ENCODE measurements at regions not wholly inside any gene's neighbourhood (a gene's known extent, or its start where the extent isn't known, plus 50 kb on each side); places are given as distances from the start of the nearest gene placed in this dataset.

DNA sequence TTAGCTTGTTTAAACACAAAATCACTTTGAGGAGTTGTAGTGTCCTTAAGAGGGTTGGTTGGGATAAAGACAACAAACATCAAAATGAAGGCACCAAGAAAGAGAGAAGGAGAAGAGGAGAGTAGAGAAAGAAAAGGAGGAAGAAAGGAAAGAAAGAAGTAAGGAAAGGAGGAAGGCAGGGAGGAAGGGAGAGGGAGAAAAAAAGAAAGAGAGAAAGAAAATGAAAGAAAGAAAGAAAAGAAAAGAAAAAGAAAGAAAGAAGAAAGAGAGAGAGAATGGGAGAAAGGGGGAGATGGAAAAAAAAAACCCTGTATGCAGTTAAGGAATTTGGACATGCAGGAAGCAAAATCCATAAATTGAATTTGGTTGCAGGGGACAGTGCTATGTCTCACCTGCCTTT is 635.4 kb upstream of the FZD8 start:
- H3K4me3 ChIP-seq (ENCODE audit: low read depth in 1 of 5, low read length in 5 of 5): no peak overlapping the region
- H3K36me3 ChIP-seq (ENCODE audit: control insufficient read depth in 5 of 5, insufficient read depth in 5 of 5, low read length in 5 of 5): no peaks in the 10 kb centered on the region
- no peak overlapping the region for H3K9ac ChIP-seq (ENCODE audit: low read length in 5 of 5)
- H3K9me3 ChIP-seq (ENCODE audit: control insufficient read depth in 5 of 5, low read length in 5 of 5): peaks cover 0 to 2% (median 0%) of the 10 kb centered on the region in 5 donors
- H3K27ac ChIP-seq (ENCODE audit: low read depth, low read length): no peak overlapping the region
- no peaks in the 10 kb centered on the region for H3K27me3 ChIP-seq (ENCODE audit: control insufficient read depth in 5 of 5, insufficient read depth in 4 of 5, low read length in 5 of 5)
- H3K4me1 ChIP-seq (ENCODE audit: control insufficient read depth in 5 of 5, insufficient read depth in 5 of 5, low read length in 5 of 5): no peaks in the 10 kb centered on the region

- Histone ChIP-seq H3K36me3 (ENCODE audit: control insufficient read depth in 5 of 5, insufficient read depth in 5 of 5, low read length in 5 of 5) (no peaks in the 10 kb centered on the region), H3K4me1 (ENCODE audit: control insufficient read depth in 5 of 5, insufficient read depth in 5 of 5, low read length in 5 of 5) (no peaks in the 10 kb centered on the region), H3K27ac (ENCODE audit: low read depth, low read length) (no peak overlapping the region), H3K4me3 (ENCODE audit: low read depth in 1 of 5, low read length in 5 of 5) (no peak overlapping the region), H3K9ac (ENCODE audit: low read length in 5 of 5) (no peak overlapping the region), H3K27me3 (ENCODE audit: control insufficient read depth in 5 of 5, insufficient read depth in 4 of 5, low read length in 5 of 5) (no peaks in the 10 kb centered on the region), H3K9me3 (ENCODE audit: control insufficient read depth in 5 of 5, low read length in 5 of 5) (no peaks in the 10 kb centered on the region)
Observed at GRCh38 chr10:36271627-36272340, 629.7 kb upstream of the FZD8 start.

DNA sequence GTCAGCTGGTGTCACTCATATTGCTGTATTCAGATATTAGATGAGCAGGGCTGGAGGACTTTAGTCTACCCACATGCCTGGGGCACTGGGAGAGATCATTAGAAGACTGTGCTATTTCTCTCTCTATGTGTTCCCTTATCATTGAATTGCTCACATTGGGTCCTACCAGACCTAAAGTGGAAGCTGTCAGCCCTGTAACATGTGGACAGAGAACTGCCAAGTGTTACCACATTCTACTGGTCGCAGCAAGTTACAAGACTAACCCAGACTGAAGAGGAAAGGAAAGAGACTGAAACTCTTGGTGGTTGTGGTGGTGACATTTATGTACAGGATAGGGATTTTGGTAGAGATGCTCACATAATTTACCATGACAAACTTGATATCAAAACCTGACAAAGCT is 627.1 kb upstream of the FZD8 start:
- Histone ChIP-seq H3K27me3 (ENCODE audit: control insufficient read depth in 5 of 5, insufficient read depth in 4 of 5, low read length in 5 of 5) (no peaks in the 10 kb centered on the region), H3K36me3 (ENCODE audit: control insufficient read depth in 5 of 5, insufficient read depth in 5 of 5, low read length in 5 of 5) (no peaks in the 10 kb centered on the region), H3K9ac (ENCODE audit: low read length in 5 of 5) (no peak overlapping the region), H3K4me3 (ENCODE audit: low read depth in 1 of 5, low read length in 5 of 5) (no peak overlapping the region), H3K9me3 (ENCODE audit: control insufficient read depth in 5 of 5, low read length in 5 of 5) (no peaks in the 10 kb centered on the region), H3K27ac (ENCODE audit: low read depth, low read length) (no peak overlapping the region), H3K4me1 (ENCODE audit: control insufficient read depth in 5 of 5, insufficient read depth in 5 of 5, low read length in 5 of 5) (no peaks in the 10 kb centered on the region)

DNA sequence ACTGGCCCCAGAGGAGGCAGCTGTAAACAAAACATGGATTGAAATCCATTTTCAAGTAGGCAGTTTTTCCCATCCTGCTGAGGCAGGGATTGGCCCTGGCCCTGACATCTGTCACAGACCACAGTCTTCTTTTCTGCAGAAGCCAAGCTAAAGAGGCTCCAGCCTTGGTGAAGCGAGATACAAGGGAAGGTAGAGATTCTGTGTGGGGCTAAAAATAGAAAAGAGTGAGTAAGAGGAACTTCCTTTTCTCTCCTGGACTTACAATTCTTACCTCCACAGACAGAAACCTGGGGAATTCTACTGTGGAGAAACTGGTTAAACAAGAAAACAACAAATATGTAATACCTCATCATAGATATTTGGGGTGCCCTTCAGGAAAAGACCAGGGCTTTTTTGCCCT is 624.8 kb upstream of the FZD8 start:
- no peak overlapping the region for H3K4me3 ChIP-seq (ENCODE audit: low read depth in 1 of 5, low read length in 5 of 5)
- no peaks in the 10 kb centered on the region for H3K36me3 ChIP-seq (ENCODE audit: control insufficient read depth in 5 of 5, insufficient read depth in 5 of 5, low read length in 5 of 5)
- no peak overlapping the region for H3K9ac ChIP-seq (ENCODE audit: low read length in 5 of 5)
- H3K9me3 ChIP-seq (ENCODE audit: control insufficient read depth in 5 of 5, low read length in 5 of 5): no peaks in the 10 kb centered on the region
- H3K27me3 ChIP-seq (ENCODE audit: control insufficient read depth in 5 of 5, insufficient read depth in 4 of 5, low read length in 5 of 5): no peaks in the 10 kb centered on the region
- no peaks in the 10 kb centered on the region for H3K4me1 ChIP-seq (ENCODE audit: control insufficient read depth in 5 of 5, insufficient read depth in 5 of 5, low read length in 5 of 5)
- no peak overlapping the region for H3K27ac ChIP-seq (ENCODE audit: low read depth, low read length)

GRCh38 chr10:36265741-36266140 is 623.6 kb upstream of the FZD8 start:
- Histone ChIP-seq H3K36me3 (ENCODE audit: control insufficient read depth in 5 of 5, insufficient read depth in 5 of 5, low read length in 5 of 5) (no peaks in the 10 kb centered on the region), H3K9me3 (ENCODE audit: control insufficient read depth in 5 of 5, low read length in 5 of 5) (no peaks in the 10 kb centered on the region), H3K4me3 (ENCODE audit: low read depth in 1 of 5, low read length in 5 of 5) (no peak overlapping the region), H3K4me1 (ENCODE audit: control insufficient read depth in 5 of 5, insufficient read depth in 5 of 5, low read length in 5 of 5) (no peaks in the 10 kb centered on the region), H3K27me3 (ENCODE audit: control insufficient read depth in 5 of 5, insufficient read depth in 4 of 5, low read length in 5 of 5) (peaks cover 0 to 2% (median 0%) of the 10 kb centered on the region in 5 donors), H3K9ac (ENCODE audit: low read length in 5 of 5) (no peak overlapping the region), H3K27ac (ENCODE audit: low read depth, low read length) (no peak overlapping the region)

GRCh38 chr10:36263871-36264270 is 621.8 kb upstream of the FZD8 start:
- H3K9me3 ChIP-seq (ENCODE audit: control insufficient read depth in 5 of 5, low read length in 5 of 5): no peaks in the 10 kb centered on the region
- no peaks in the 10 kb centered on the region for H3K36me3 ChIP-seq (ENCODE audit: control insufficient read depth in 5 of 5, insufficient read depth in 5 of 5, low read length in 5 of 5)
- H3K27me3 ChIP-seq (ENCODE audit: control insufficient read depth in 5 of 5, insufficient read depth in 4 of 5, low read length in 5 of 5): peaks cover 0 to 2% (median 0%) of the 10 kb centered on the region in 5 donors
- no peak overlapping the region for H3K27ac ChIP-seq (ENCODE audit: low read depth, low read length)
- H3K9ac ChIP-seq (ENCODE audit: low read length in 5 of 5): no peak overlapping the region
- H3K4me1 ChIP-seq (ENCODE audit: control insufficient read depth in 5 of 5, insufficient read depth in 5 of 5, low read length in 5 of 5): no peaks in the 10 kb centered on the region
- no peak overlapping the region for H3K4me3 ChIP-seq (ENCODE audit: low read depth in 1 of 5, low read length in 5 of 5)

DNA sequence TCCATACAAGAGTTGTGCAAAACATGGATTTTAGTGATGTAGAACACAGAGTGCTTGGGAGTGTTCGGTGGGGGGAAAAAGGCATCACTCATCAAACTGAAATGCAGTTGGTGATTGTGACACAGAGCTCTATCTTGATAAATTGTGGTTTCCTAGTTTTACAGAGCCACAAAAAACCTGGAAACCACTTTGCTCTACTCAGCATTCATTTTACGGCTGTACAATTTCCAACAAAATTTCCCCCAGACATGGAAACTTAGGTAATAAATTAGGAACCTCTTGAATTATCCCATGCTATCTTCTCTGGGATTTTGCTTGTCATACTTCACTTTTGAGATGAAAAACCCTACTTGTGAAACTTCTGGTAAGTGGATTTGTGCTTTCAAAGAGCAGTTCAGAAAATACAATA is 614.9 kb upstream of the FZD8 start:
- H3K4me3 ChIP-seq (ENCODE audit: low read depth in 1 of 5, low read length in 5 of 5): no peak overlapping the region
- H3K27ac ChIP-seq (ENCODE audit: low read depth, low read length): no peak overlapping the region
- no peaks in the 10 kb centered on the region for H3K9me3 ChIP-seq (ENCODE audit: control insufficient read depth in 5 of 5, low read length in 5 of 5)
- peaks cover 0 to 31% (median 11%) of the 10 kb centered on the region in 5 donors for H3K4me1 ChIP-seq (ENCODE audit: control insufficient read depth in 5 of 5, insufficient read depth in 5 of 5, low read length in 5 of 5)
- H3K36me3 ChIP-seq (ENCODE audit: control insufficient read depth in 5 of 5, insufficient read depth in 5 of 5, low read length in 5 of 5): no peaks in the 10 kb centered on the region
- H3K27me3 ChIP-seq (ENCODE audit: control insufficient read depth in 5 of 5, insufficient read depth in 4 of 5, low read length in 5 of 5): peaks cover 0 to 2% (median 0%) of the 10 kb centered on the region in 5 donors
- no peak overlapping the region for H3K9ac ChIP-seq (ENCODE audit: low read length in 5 of 5)

- Histone ChIP-seq H3K4me1 (ENCODE audit: control insufficient read depth in 5 of 5, insufficient read depth in 5 of 5, low read length in 5 of 5) (peaks cover 0 to 31% (median 11%) of the 10 kb centered on the region in 5 donors), H3K9me3 (ENCODE audit: control insufficient read depth in 5 of 5, low read length in 5 of 5) (no peaks in the 10 kb centered on the region), H3K27me3 (ENCODE audit: control insufficient read depth in 5 of 5, insufficient read depth in 4 of 5, low read length in 5 of 5) (no peaks in the 10 kb centered on the region), H3K27ac (ENCODE audit: low read depth, low read length) (no peak overlapping the region), H3K9ac (ENCODE audit: low read length in 5 of 5) (no peak overlapping the region), H3K4me3 (ENCODE audit: low read depth in 1 of 5, low read length in 5 of 5) (no peak overlapping the region), H3K36me3 (ENCODE audit: control insufficient read depth in 5 of 5, insufficient read depth in 5 of 5, low read length in 5 of 5) (no peaks in the 10 kb centered on the region)
Observed at GRCh38 chr10:36256166-36256565, 614.1 kb upstream of the FZD8 start.

- no peaks in the 10 kb centered on the region for H3K27me3 ChIP-seq (ENCODE audit: control insufficient read depth in 5 of 5, insufficient read depth in 4 of 5, low read length in 5 of 5)
- no peaks in the 10 kb centered on the region for H3K9me3 ChIP-seq (ENCODE audit: control insufficient read depth in 5 of 5, low read length in 5 of 5)
- H3K27ac ChIP-seq (ENCODE audit: low read depth, low read length): no peak overlapping the region
- H3K36me3 ChIP-seq (ENCODE audit: control insufficient read depth in 5 of 5, insufficient read depth in 5 of 5, low read length in 5 of 5): no peaks in the 10 kb centered on the region
- peaks cover 0 to 34% (median 11%) of the 10 kb centered on the region in 5 donors for H3K4me1 ChIP-seq (ENCODE audit: control insufficient read depth in 5 of 5, insufficient read depth in 5 of 5, low read length in 5 of 5)
- no peak overlapping the region for H3K4me3 ChIP-seq (ENCODE audit: low read depth in 1 of 5, low read length in 5 of 5)
- no peak overlapping the region for H3K9ac ChIP-seq (ENCODE audit: low read length in 5 of 5)
Observed at GRCh38 chr10:36254199-36254598, 612.1 kb upstream of the FZD8 start.

- Histone ChIP-seq H3K27me3 (ENCODE audit: control insufficient read depth in 5 of 5, insufficient read depth in 4 of 5, low read length in 5 of 5) (no peaks in the 10 kb centered on the region), H3K9ac (ENCODE audit: low read length in 5 of 5) (no peak overlapping the region), H3K4me3 (ENCODE audit: low read depth in 1 of 5, low read length in 5 of 5) (no peak overlapping the region), H3K4me1 (ENCODE audit: control insufficient read depth in 5 of 5, insufficient read depth in 5 of 5, low read length in 5 of 5) (peaks cover 0 to 34% (median 11%) of the 10 kb centered on the region in 5 donors), H3K36me3 (ENCODE audit: control insufficient read depth in 5 of 5, insufficient read depth in 5 of 5, low read length in 5 of 5) (no peaks in the 10 kb centered on the region), H3K27ac (ENCODE audit: low read depth, low read length) (no peak overlapping the region), H3K9me3 (ENCODE audit: control insufficient read depth in 5 of 5, low read length in 5 of 5) (no peaks in the 10 kb centered on the region)
Observed at GRCh38 chr10:36253731-36254130, 611.6 kb upstream of the FZD8 start.

Data from subcutaneous abdominal adipose tissue (tissue), 5 donors.